Liver (tissue), 3 donors: ENCODE measurements at regions not wholly inside any gene's neighbourhood (a gene's known extent, or its start where the extent isn't known, plus 50 kb on each side); places are given as distances from the start of the nearest gene placed in this dataset.

Experiments
- CTCF ChIP-seq: fragments of 150-350 bp; IDR thresholded peaks from 2 replicates; pipeline ENCODE4 v1.5.1; 2017; ENCODE audit warnings: improper control_type of control experiment, low read depth, low read length; ENCODE audit not compliant: missing input control
- FOXA1 ChIP-seq: IDR thresholded peaks from 2 replicates; pipeline ENCODE4 v1.6.1; 2016; ENCODE audit warnings: antibody characterized with exemption
- HNF4A ChIP-seq, 2 donors: conservative IDR thresholded peaks; 2 replicates each; pipeline ENCODE4 v1.6.1; 2016; ENCODE audit warnings: antibody characterized with exemption in 2 of 2, mild to moderate bottlenecking in 2 of 2
- NR2F2 ChIP-seq: IDR thresholded peaks from 2 replicates; pipeline ENCODE4 v1.6.1; 2016; ENCODE audit warnings: antibody characterized with exemption
- RAD21 ChIP-seq, 2 donors: IDR thresholded peaks; 2 replicates each; pipeline ENCODE4 v1.6.1; 2016; ENCODE audit warnings: antibody characterized with exemption in 2 of 2, mild to moderate bottlenecking in 2 of 2
- YY1 ChIP-seq: IDR thresholded peaks from 2 replicates; pipeline ENCODE4 v1.6.1; 2016; ENCODE audit warnings: antibody characterized with exemption, mild to moderate bottlenecking
- ZBTB33 ChIP-seq: IDR thresholded peaks from 2 replicates; pipeline ENCODE4 v1.6.1; 2016; ENCODE audit warnings: antibody characterized with exemption
- donor health status: healthy.
- donor health status: healthy.

DNA sequence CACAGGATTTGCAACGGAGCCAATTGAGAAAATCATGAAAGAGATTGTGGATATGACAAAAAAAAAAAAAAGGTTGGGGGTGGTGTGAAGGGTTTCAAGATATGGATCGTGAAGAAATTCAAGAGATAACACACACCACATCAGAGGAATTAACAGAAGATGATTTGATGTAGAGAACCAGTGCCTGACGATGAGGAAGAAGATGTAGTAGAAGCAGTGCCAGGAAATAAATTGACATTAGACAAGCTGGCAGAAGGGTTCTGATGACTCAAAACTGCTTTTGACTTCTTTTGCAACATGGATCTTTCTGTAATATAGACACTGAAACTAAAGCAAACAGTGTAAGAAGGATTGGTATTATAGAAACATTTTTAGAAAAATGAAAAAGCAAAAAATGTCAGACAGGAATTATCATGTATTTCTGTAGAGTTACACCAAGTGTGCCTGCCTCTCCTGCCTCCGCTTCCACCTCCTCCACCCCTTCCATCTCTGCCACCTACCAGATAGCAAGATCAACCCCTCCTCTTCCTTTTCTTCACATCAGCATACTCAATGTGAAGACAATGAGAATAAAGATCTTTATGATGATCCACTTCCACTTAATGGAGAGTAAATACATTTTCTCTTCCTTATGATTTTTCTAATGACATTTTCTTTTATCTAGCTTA is 127.5 kb upstream of the OTUD4 start:
- TF ChIP-seq HNF4A (conservative IDR thresholded peaks at IDR 0.05) (no peak), CTCF (no peak), ZBTB33 (no peak), NR2F2 (no peak), RAD21 (IDR thresholded peaks at IDR 0.05) (no peak), FOXA1 (no peak), YY1 (no peak)
